GM12878 (cell line): ENCODE measurements at regions not wholly inside any gene's neighbourhood (a gene's known extent, or its start where the extent isn't known, plus 50 kb on each side); places are given as distances from the start of the nearest gene placed in this dataset.
A peak's percentile ranks its signal among the peaks of the same experiment; 100 is the strongest.

Experiments used
- ATAC-seq: fragments of 200-7000 bp; cut with Tn5 transposase; 3 replicates; pipeline ENCODE4 v1.9.1; 2020; ENCODE audit warnings: mild to moderate bottlenecking, moderate library complexity
- BruUV-seq: library from RNA; stranded (reverse); fragments of 400-500 nt; replicated peaks from 2 replicates; lab custom pipeline; 2021; lab: Mats Ljungman, UMichigan
- CTCF ChIA-PET: fragments of 300-600 bp; sonication (Branson Sonifier 250); formaldehyde crosslinking; extraction: SDS; loops from one replicate; lab custom pipeline; 2021; ENCODE audit warnings: inconsistent platforms; lab: Yijun Ruan, JAX
- POLR2A ChIA-PET: fragments of 350-600 bp; formaldehyde crosslinking; extraction: SDS; loops from one replicate; lab custom pipeline; 2021; ENCODE audit warnings: inconsistent platforms; lab: Charles Lee
- RAD21 ChIA-PET: fragments of 300-600 bp; sonication (Branson Sonifier 250); formaldehyde crosslinking; loops from one replicate; lab custom pipeline; 2023; ENCODE audit warnings: antibody characterized with exemption; ENCODE audit not compliant: unreplicated experiment; lab: Charles Lee
- SMC1A ChIA-PET: fragments of 300-600 bp; sonication (Branson Sonifier 250); formaldehyde crosslinking; loops from one replicate; lab custom pipeline; 2023; ENCODE audit not compliant: unreplicated experiment, uncharacterized antibody; lab: Charles Lee
- DNase-seq: peaks from one replicate; pipeline ENCODE4 v3.0.0-alpha.2; 2011; ENCODE audit warnings: low read depth, low spot score
- FAIRE-seq: peaks from 3 replicates; lab custom pipeline; 2011; peaks lifted over from hg19 to GRCh38; lab: Jason Lieb, UNC
- H2AFZ ChIP-seq: 2 replicates; pipeline ENCODE4 v1.6.0; 2011; ENCODE audit warnings: low read depth, low read length, control low read depth; ENCODE audit not compliant: control insufficient read depth
- H3K27ac ChIP-seq: 2 replicates; pipeline ENCODE4 v1.5.1; 2011; ENCODE audit warnings: control low read depth; ENCODE audit not compliant: control insufficient read depth, insufficient read depth
- H3K27me3 ChIP-seq, 2 experiments: replicated peaks in 1 of 2; 2 replicates each; pipeline versions ENCODE4 v1.6.0 to v1.6.1; 2011; ENCODE audit warnings: low read length in 1 of 2; ENCODE audit not compliant: control insufficient read depth in 2 of 2, insufficient read depth in 2 of 2
- H3K36me3 ChIP-seq, 2 experiments: 2 replicates each; pipeline ENCODE4 v1.5.1; 2011; ENCODE audit warnings: low read length in 1 of 2; ENCODE audit not compliant: control insufficient read depth in 2 of 2, insufficient read depth in 2 of 2
- H3K4me1 ChIP-seq: 2 replicates; pipeline ENCODE4 v1.6.1; 2011; ENCODE audit warnings: mild to moderate bottlenecking, low read length, moderate library complexity, mixed read lengths; ENCODE audit not compliant: control insufficient read depth, insufficient read depth
- H3K4me2 ChIP-seq: 2 replicates; pipeline ENCODE4 v1.6.0; 2011; ENCODE audit warnings: control low read depth; ENCODE audit not compliant: control insufficient read depth, insufficient read depth
- H3K4me3 ChIP-seq: fragments of 200-600 bp; sonication (generic); 2 replicates; pipeline ENCODE4 v1.5.1; 2016
- H3K79me2 ChIP-seq: 2 replicates; pipeline ENCODE4 v1.6.0; 2011; ENCODE audit warnings: low read length; ENCODE audit not compliant: control insufficient read depth, insufficient read depth
- H3K9ac ChIP-seq: 2 replicates; pipeline ENCODE4 v1.8.0; 2011; ENCODE audit warnings: low read length, control low read depth, mixed read lengths; ENCODE audit not compliant: control insufficient read depth, insufficient read depth
- H3K9me3 ChIP-seq: replicated peaks from 3 replicates; pipeline ENCODE4 v1.5.1; 2011; ENCODE audit warnings: mild to moderate bottlenecking, low read length; ENCODE audit not compliant: control insufficient read depth, insufficient read depth
- H4K20me1 ChIP-seq: 2 replicates; pipeline ENCODE4 v1.6.0; 2011; ENCODE audit not compliant: control insufficient read depth, insufficient read depth
- BHLHE40 ChIP-seq, 2 experiments: fragments of 450-650 bp in 1 of 2; IDR thresholded peaks; 2 replicates each; pipeline ENCODE4 v1.6.1; 2011 to 2017; ENCODE audit warnings: low read depth in 2 of 2, borderline replicate concordance in 1 of 2, improper control_type of control experiment in 1 of 2, low read length in 1 of 2, mild to moderate bottlenecking in 1 of 2
- CBX5 ChIP-seq: sonication (generic); IDR thresholded peaks from 2 replicates; pipeline ENCODE4 v1.6.1; 2016; ENCODE audit warnings: low read depth, moderate library complexity, mild to moderate bottlenecking, inconsistent platforms
- IKZF2 ChIP-seq, 2 experiments: fragments of 450-650 bp; IDR thresholded peaks; 2 replicates each; pipeline ENCODE4 v1.6.1; 2017; ENCODE audit warnings: mild to moderate bottlenecking in 2 of 2, moderate library complexity in 2 of 2
- YBX1 ChIP-seq: fragments of 450-650 bp; IDR thresholded peaks from 2 replicates; pipeline ENCODE4 v1.6.1; 2016; ENCODE audit warnings: antibody characterized with exemption
- WGBS: methylation state at CpG from one replicate; pipeline ENCODE4 v1.1.6; 2016; ENCODE audit warnings: low lambda C conversion rate; ENCODE audit not compliant: insufficient replicate concordance, insufficient coverage; ENCODE audit errors: missing lambda C conversion rate; 5-methylcytosine and 5-hydroxymethylcytosine counted together
- in situ Hi-C: fragments of 300-500 bp; cut with MboI; formaldehyde crosslinking; loops from 9 replicates; pipeline ENCODE4 v1.14.3; 2018; ENCODE audit warnings: mixed read lengths
- intact Hi-C: fragments of 100-400 bp; cut with micrococcal nuclease; formaldehyde crosslinking; loops from one replicate; pipeline ENCODE4 v1.14.2; 2022; ENCODE audit not compliant: unreplicated experiment
- TF ChIP-seq, protein P1 (sequence below), 3 experiments: IDR thresholded peaks in 2 of 3; conservative IDR thresholded peaks in 1 of 3; 2 replicates each; pipeline ENCODE4 v1.5.1; 2011; ENCODE audit warnings: low read depth in 3 of 3, low read length in 3 of 3, mild to moderate bottlenecking in 3 of 3, control low read depth in 2 of 3, moderate library complexity in 2 of 3, inconsistent platforms in 1 of 3, mixed read lengths in 1 of 3; ENCODE audit not compliant: control insufficient read depth in 2 of 3, insufficient read depth in 1 of 3; ENCODE audit errors: extremely low read depth in 1 of 3
- TF ChIP-seq, protein P2 (sequence below): fragments of 450-650 bp; IDR thresholded peaks from 2 replicates; pipeline ENCODE4 v1.6.1; 2017; ENCODE audit warnings: mild to moderate bottlenecking, low read depth, inconsistent platforms; ENCODE audit not compliant: poor library complexity, severe bottlenecking

DNA sequence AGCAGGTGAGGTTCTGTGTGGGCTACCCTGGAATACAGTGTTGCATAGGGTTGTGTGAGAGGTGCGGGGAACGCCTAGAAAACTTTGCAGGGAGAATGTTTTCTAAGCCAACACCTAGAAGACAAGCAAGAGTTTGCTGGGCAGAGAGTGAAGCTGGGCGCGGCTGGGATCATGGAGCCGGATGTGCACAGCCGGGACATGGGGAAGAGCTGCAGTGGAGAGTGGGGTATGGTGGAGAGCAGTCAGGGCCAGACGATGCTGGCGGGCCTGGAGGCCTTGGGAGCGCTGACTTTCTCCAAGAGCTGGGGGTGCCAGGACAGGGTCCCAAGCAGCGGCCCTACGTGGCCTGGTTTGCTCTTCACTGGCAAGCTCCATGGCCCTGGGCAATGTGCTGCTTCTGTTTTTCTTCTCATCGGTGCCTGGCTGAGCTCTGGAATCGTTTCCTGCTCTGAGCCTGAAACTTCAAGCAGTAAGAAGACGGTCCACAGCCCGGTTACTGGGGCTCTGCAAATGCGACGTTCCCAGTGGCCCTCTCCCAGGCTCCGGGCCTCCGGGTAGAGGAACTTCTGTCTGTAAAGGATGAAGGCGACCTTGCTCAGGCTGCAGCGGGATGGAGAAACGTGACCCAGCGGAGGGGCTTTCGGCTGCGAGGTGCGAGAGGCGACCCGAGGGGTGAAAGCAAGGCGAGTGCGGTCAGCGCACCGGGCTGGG is 51.9 kb upstream of the CD34 start:
- TF ChIP-seq, protein P1, sequence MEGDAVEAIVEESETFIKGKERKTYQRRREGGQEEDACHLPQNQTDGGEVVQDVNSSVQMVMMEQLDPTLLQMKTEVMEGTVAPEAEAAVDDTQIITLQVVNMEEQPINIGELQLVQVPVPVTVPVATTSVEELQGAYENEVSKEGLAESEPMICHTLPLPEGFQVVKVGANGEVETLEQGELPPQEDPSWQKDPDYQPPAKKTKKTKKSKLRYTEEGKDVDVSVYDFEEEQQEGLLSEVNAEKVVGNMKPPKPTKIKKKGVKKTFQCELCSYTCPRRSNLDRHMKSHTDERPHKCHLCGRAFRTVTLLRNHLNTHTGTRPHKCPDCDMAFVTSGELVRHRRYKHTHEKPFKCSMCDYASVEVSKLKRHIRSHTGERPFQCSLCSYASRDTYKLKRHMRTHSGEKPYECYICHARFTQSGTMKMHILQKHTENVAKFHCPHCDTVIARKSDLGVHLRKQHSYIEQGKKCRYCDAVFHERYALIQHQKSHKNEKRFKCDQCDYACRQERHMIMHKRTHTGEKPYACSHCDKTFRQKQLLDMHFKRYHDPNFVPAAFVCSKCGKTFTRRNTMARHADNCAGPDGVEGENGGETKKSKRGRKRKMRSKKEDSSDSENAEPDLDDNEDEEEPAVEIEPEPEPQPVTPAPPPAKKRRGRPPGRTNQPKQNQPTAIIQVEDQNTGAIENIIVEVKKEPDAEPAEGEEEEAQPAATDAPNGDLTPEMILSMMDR (IDR thresholded peaks at IDR 0.05 in 2 of 3, conservative IDR thresholded peaks at IDR 0.05 in 1 of 3; ENCODE audit: control insufficient read depth in 2 of 3, extremely low read depth in 1 of 3, insufficient read depth in 1 of 3, low read depth in 3 of 3, low read length in 3 of 3): no peak
- TF ChIP-seq IKZF2 (IDR thresholded peaks at IDR 0.05): 0 out of 4 replicates have a peak, but pooled peaks of 1 of the 2 experiments have one; percentile 11
- TF ChIP-seq CBX5: 0 out of 2 replicates have a peak, but pooled peaks have one; percentile 25
- TF ChIP-seq YBX1: no peak
- TF ChIP-seq, protein P2, sequence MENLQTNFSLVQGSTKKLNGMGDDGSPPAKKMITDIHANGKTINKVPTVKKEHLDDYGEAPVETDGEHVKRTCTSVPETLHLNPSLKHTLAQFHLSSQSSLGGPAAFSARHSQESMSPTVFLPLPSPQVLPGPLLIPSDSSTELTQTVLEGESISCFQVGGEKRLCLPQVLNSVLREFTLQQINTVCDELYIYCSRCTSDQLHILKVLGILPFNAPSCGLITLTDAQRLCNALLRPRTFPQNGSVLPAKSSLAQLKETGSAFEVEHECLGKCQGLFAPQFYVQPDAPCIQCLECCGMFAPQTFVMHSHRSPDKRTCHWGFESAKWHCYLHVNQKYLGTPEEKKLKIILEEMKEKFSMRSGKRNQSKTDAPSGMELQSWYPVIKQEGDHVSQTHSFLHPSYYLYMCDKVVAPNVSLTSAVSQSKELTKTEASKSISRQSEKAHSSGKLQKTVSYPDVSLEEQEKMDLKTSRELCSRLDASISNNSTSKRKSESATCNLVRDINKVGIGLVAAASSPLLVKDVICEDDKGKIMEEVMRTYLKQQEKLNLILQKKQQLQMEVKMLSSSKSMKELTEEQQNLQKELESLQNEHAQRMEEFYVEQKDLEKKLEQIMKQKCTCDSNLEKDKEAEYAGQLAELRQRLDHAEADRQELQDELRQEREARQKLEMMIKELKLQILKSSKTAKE: no peak
- peak in 1 of 2 experiments; percentile 61; a peak in 1 of 4 replicates for TF ChIP-seq BHLHE40 (IDR thresholded peaks at IDR 0.05; ENCODE audit: borderline replicate concordance in 1 of 2, low read depth in 2 of 2, low read length in 1 of 2)
- ChIA-PET RAD21 (interaction anchor here (0.6 to 6.3 kb wide), 37 partner anchors 9 to 166 kb away, joined by 3 to 110 read pairs (median 5); no protein-coding TSS in a partner anchor), POLR2A (interaction anchor here (0.7 to 2.7 kb wide), 6 partner anchors 20 to 137 kb away, joined by 3 to 25 read pairs (median 4); no protein-coding TSS in a partner anchor), SMC1A (interaction anchor here (0.7 to 5.9 kb wide), 27 partner anchors 10 to 211 kb away, joined by 3 to 112 read pairs (median 5); partner anchors contain the start of gene CD46), CTCF (interaction anchor here (0.7 to 5.8 kb wide), 42 partner anchors 9 to 387 kb away, joined by 3 to 228 read pairs (median 5); no protein-coding TSS in a partner anchor)
- Histone ChIP-seq H2AFZ (peak overlapping the region; percentile 98), H3K4me3 (peak overlapping the region; percentile 58), H3K79me2 (no peaks in the 10 kb centered on the region), H3K9ac (peak overlapping the region; percentile 76), H4K20me1 (no peaks in the 10 kb centered on the region), H3K27me3 (peaks cover 7 to 17% of the 10 kb centered on the region in 2 experiments), H3K4me1 (peaks cover 4% of the 10 kb centered on the region; the same call in 1 of the 2 replicates), H3K4me2 (peak overlapping the region; percentile 98), H3K27ac (peak overlapping the region; percentile 58), H3K9me3 (no peaks in the 10 kb centered on the region), H3K36me3 (no peaks in the 10 kb centered on the region)
- TSS peak; percentile 66 for BruUV-seq
- intact Hi-C loops: loop anchor here (1.0 kb wide), 3 partner anchors 66 to 135 kb away; no protein-coding TSS in a partner anchor
- 24% methylated on average over 20 of the region's 32 CpGs for WGBS
- DNase-seq: no peak
- in situ Hi-C loops: loop anchor here (10.0 kb wide), 1 partner anchor 138 kb away; no protein-coding TSS in a partner anchor
- FAIRE-seq: no peak
- peak; percentile 44 for ATAC-seq
